IPS DF 4.7 (cell line): ENCODE measurements at regions not wholly inside any gene's neighbourhood (a gene's known extent, or its start where the extent isn't known, plus 50 kb on each side); places are given as distances from the start of the nearest gene placed in this dataset.
"Not testable (repeated sequence)": the region's sequence is repeated elsewhere in the genome, so short reads cannot be mapped to it uniquely, and the experiment has no call there.

Source experiments
- DNase-seq: peaks from one replicate; pipeline ENCODE4 v3.0.0-alpha.2; 2013; ENCODE audit warnings: low spot score; ENCODE audit errors: extremely low read depth

GRCh38 chr11:119586181-119586580 lies 142.8 kb downstream of the NECTIN1 start:
- DNase-seq, result no peak

GRCh38 chr11:119585043-119585781 lies 143.8 kb downstream of the NECTIN1 start:
- no peak for DNase-seq

GRCh38 chr11:119584193-119585042 lies 144.6 kb downstream of the NECTIN1 start:
- DNase-seq, result peak; percentile 62

- no peak for DNase-seq
Observed at GRCh38 chr11:119583585-119583984, 145.4 kb downstream of the NECTIN1 start.

- DNase-seq, result not testable (repeated sequence)
Observed at GRCh38 chr11:119581396-119581795, 147.6 kb downstream of the NECTIN1 start.

- no peak for DNase-seq
Observed at GRCh38 chr11:119580751-119581150, 148.2 kb downstream of the NECTIN1 start.

GRCh38 chr11:119580081-119580480 lies 148.9 kb downstream of the NECTIN1 start:
- DNase-seq, result no peak

- no peak for DNase-seq
Observed at GRCh38 chr11:119578521-119579191, 150.3 kb downstream of the NECTIN1 start.

GRCh38 chr11:119573858-119574257 lies 150.9 kb upstream of the THY1 start:
- DNase-seq, result no peak

- no peak for DNase-seq
Observed at GRCh38 chr11:119572481-119573424, 149.8 kb upstream of the THY1 start.

GRCh38 chr11:119571311-119571710 lies 148.3 kb upstream of the THY1 start:
- DNase-seq, result no peak

- DNase-seq, result no peak
Observed at GRCh38 chr11:119567688-119568582, 145.0 kb upstream of the THY1 start.

GRCh38 chr11:119566319-119566718 lies 143.3 kb upstream of the THY1 start:
- DNase-seq, result no peak

- DNase-seq, result not testable (repeated sequence)
Observed at GRCh38 chr11:119565693-119566092, 142.7 kb upstream of the THY1 start.

GRCh38 chr11:119560961-119561360 lies 138.0 kb upstream of the THY1 start:
- no peak for DNase-seq

GRCh38 chr11:119560291-119560690 lies 137.3 kb upstream of the THY1 start:
- no peak for DNase-seq

- DNase-seq, result no peak
Observed at GRCh38 chr11:119552106-119552485, 129.1 kb upstream of the THY1 start.

- no peak for DNase-seq
Observed at GRCh38 chr11:119551420-119552105, 128.6 kb upstream of the THY1 start.

- DNase-seq, result no peak
Observed at GRCh38 chr11:119550053-119550752, 127.2 kb upstream of the THY1 start.
